GM23338 (cell line): ENCODE measurements at regions not wholly inside any gene's neighbourhood (a gene's known extent, or its start where the extent isn't known, plus 50 kb on each side); places are given as distances from the start of the nearest gene placed in this dataset.

Experiments
- ATAC-seq: fragments of 200-7000 bp; cut with Tn5 transposase; 3 replicates; pipeline ENCODE4 v1.9.1; 2020
- DNase-seq: peaks from one replicate; pipeline ENCODE4 v3.0.0-alpha.2; 2015; ENCODE audit warnings: low spot score
- H2AFZ ChIP-seq: fragments of 200-600 bp; sonication (generic); 2 replicates; pipeline ENCODE4 v1.8.0; 2016; ENCODE audit warnings: antibody characterized with exemption, mild to moderate bottlenecking, moderate library complexity
- H3F3A ChIP-seq: fragments of 200-600 bp; sonication (generic); replicated peaks from 2 replicates; pipeline ENCODE4 v1.8.0; 2017; ENCODE audit warnings: antibody characterized with exemption, mixed run types, low read depth
- H3K27ac ChIP-seq: fragments of 200-600 bp; sonication (generic); 2 replicates; pipeline ENCODE4 v1.6.1; 2016; ENCODE audit warnings: low read depth
- H3K27me3 ChIP-seq: fragments of 200-600 bp; sonication (generic); 2 replicates; pipeline ENCODE4 v1.8.0; 2016; ENCODE audit warnings: mild to moderate bottlenecking, mixed run types, moderate library complexity; ENCODE audit not compliant: insufficient read depth
- H3K36me3 ChIP-seq: fragments of 200-600 bp; sonication (generic); 2 replicates; pipeline ENCODE4 v1.8.0; 2016; ENCODE audit warnings: mild to moderate bottlenecking; ENCODE audit not compliant: insufficient read depth
- H3K4me1 ChIP-seq: fragments of 200-600 bp; sonication (generic); 2 replicates; pipeline ENCODE4 v1.8.0; 2016; ENCODE audit warnings: mild to moderate bottlenecking, moderate library complexity; ENCODE audit not compliant: insufficient read depth
- H3K4me2 ChIP-seq: fragments of 200-600 bp; sonication (generic); 2 replicates; pipeline ENCODE4 v1.7.1; 2017; ENCODE audit warnings: mixed run types
- H3K4me3 ChIP-seq: fragments of 200-600 bp; sonication (generic); 2 replicates; pipeline ENCODE4 v1.6.1; 2016; ENCODE audit warnings: mixed run types
- H3K79me2 ChIP-seq: fragments of 200-600 bp; sonication (generic); replicated peaks from 2 replicates; pipeline ENCODE4 v1.8.0; 2017; ENCODE audit warnings: mild to moderate bottlenecking; ENCODE audit not compliant: insufficient read depth
- H3K9me2 ChIP-seq: fragments of 200-600 bp; sonication (generic); 2 replicates; pipeline ENCODE4 v1.8.0; 2017; ENCODE audit not compliant: insufficient read depth
- H4K20me1 ChIP-seq: fragments of 200-600 bp; sonication (generic); replicated peaks from 2 replicates; pipeline ENCODE4 v1.8.0; 2017; ENCODE audit warnings: mild to moderate bottlenecking; ENCODE audit not compliant: insufficient read depth
- H3K27ac Mint-ChIP-seq: 2 replicates; pipeline ENCODE4 v1.8.0; 2020; ENCODE audit warnings: inconsistent platforms, mild to moderate bottlenecking, moderate library complexity, mixed read lengths
- H3K27me3 Mint-ChIP-seq: 3 replicates; pipeline ENCODE4 v1.8.0; 2022; ENCODE audit warnings: low read depth, mild to moderate bottlenecking, moderate library complexity, mixed read lengths, inconsistent platforms; ENCODE audit not compliant: insufficient read depth, poor library complexity
- H3K36me3 Mint-ChIP-seq: 3 replicates; pipeline ENCODE4 v1.8.0; 2021; ENCODE audit warnings: low read depth, mild to moderate bottlenecking, inconsistent platforms, moderate library complexity, mixed read lengths
- H3K4me1 Mint-ChIP-seq: 3 replicates; pipeline ENCODE4 v1.8.0; 2020; ENCODE audit warnings: mild to moderate bottlenecking, inconsistent platforms, mixed read lengths
- H3K4me3 Mint-ChIP-seq: 3 replicates; pipeline ENCODE4 v1.8.0; 2021; ENCODE audit warnings: moderate library complexity, mild to moderate bottlenecking, inconsistent platforms, mixed read lengths
- H3K9me3 Mint-ChIP-seq: 3 replicates; pipeline ENCODE4 v1.8.0; 2020; ENCODE audit warnings: moderate library complexity, mild to moderate bottlenecking, inconsistent platforms, mixed read lengths
- CREB1 ChIP-seq: fragments of 250-450 bp; sonication (Bioruptor Pico); IDR thresholded peaks from 2 replicates; pipeline ENCODE4 v1.5.0; 2020; ENCODE audit warnings: low read depth, mild to moderate bottlenecking, moderate library complexity
- CTCF ChIP-seq, 2 experiments: fragments of 200-600 bp in 1 of 2; sonication (generic) in 1 of 2; conservative IDR thresholded peaks; 2 replicates each; pipeline versions ENCODE4 v1.5.1 to v1.6.1; 2016 to 2017; ENCODE audit warnings: antibody characterized with exemption in 2 of 2, low read depth in 2 of 2, mild to moderate bottlenecking in 2 of 2, moderate library complexity in 1 of 2
- ETS1 ChIP-seq: IDR thresholded peaks from 2 replicates; pipeline ENCODE4 v1.6.1; 2016; ENCODE audit warnings: antibody characterized with exemption
- EZH2 ChIP-seq: fragments of 200-600 bp; sonication (generic); IDR thresholded peaks from one replicate; pipeline ENCODE4 v1.8.0; 2017; ENCODE audit warnings: antibody characterized with exemption, mild to moderate bottlenecking, low read depth; ENCODE audit not compliant: unreplicated experiment
- EZH2phosphoT487 ChIP-seq: fragments of 200-600 bp; sonication (generic); IDR thresholded peaks from one replicate; pipeline ENCODE4 v1.8.1; 2018; ENCODE audit warnings: antibody characterized with exemption; ENCODE audit not compliant: unreplicated experiment
- JUNB ChIP-seq: IDR thresholded peaks from one replicate; pipeline ENCODE4 v1.6.1; 2016; ENCODE audit warnings: antibody characterized with exemption; ENCODE audit not compliant: unreplicated experiment
- NANOG ChIP-seq: IDR thresholded peaks from 2 replicates; pipeline ENCODE4 v1.6.1; 2016; ENCODE audit warnings: antibody characterized with exemption, borderline replicate concordance
- POLR2AphosphoS5 ChIP-seq: IDR thresholded peaks from 2 replicates; pipeline ENCODE4 v1.6.1; 2016; ENCODE audit warnings: antibody characterized with exemption, low read depth
- REST ChIP-seq: IDR thresholded peaks from one replicate; pipeline ENCODE4 v1.6.1; 2018; ENCODE audit warnings: antibody characterized with exemption; ENCODE audit not compliant: unreplicated experiment
- STAT1 ChIP-seq: IDR thresholded peaks from one replicate; pipeline ENCODE4 v1.6.1; 2016; ENCODE audit warnings: antibody characterized with exemption; ENCODE audit not compliant: unreplicated experiment
- ZNF114 ChIP-seq: fragments of 250-450 bp; sonication (Bioruptor Pico); IDR thresholded peaks from 2 replicates; pipeline ENCODE4 v1.5.0; 2020; ENCODE audit warnings: mild to moderate bottlenecking, moderate library complexity
- ZNF331 ChIP-seq: fragments of 250-450 bp; sonication (Bioruptor Pico); IDR thresholded peaks from 2 replicates; pipeline ENCODE4 v1.5.0; 2020; ENCODE audit warnings: low read depth, mild to moderate bottlenecking, moderate library complexity

GRCh38 chr1:219824338-219824737, 104.0 kb downstream of the SLC30A10 start (continued):
- no peak for TF ChIP-seq EZH2phosphoT487
- no peak for TF ChIP-seq CTCF (conservative IDR thresholded peaks at IDR 0.05; ENCODE audit: low read depth in 2 of 2)
- no peak for TF ChIP-seq CREB1
- TF ChIP-seq JUNB, result no peak
- no peak for TF ChIP-seq POLR2AphosphoS5
- no peak for TF ChIP-seq NANOG
- no peak for TF ChIP-seq ETS1
- TF ChIP-seq ZNF114, result no peak

- no peak overlapping the region for H3K27ac Mint-ChIP-seq
Observed at GRCh38 chr1:219820551-219820950, 107.8 kb downstream of the SLC30A10 start.

More at GRCh38 chr1:219820551-219820950, 107.8 kb downstream of the SLC30A10 start:
- DNase-seq (no peak), ATAC-seq (no peak)
- Histone ChIP-seq H3K9me2 (peaks cover 16% of the 10 kb centered on the region; the same call in 1 of the 2 replicates), H3K4me1 (peaks cover 9% of the 10 kb centered on the region; the same call in 1 of the 2 replicates), H3F3A (no peaks in the 10 kb centered on the region), H3K36me3 (no peaks in the 10 kb centered on the region), H3K79me2 (no peaks in the 10 kb centered on the region), H4K20me1 (no peaks in the 10 kb centered on the region), H3K27ac (no peak overlapping the region), H3K27me3 (no peaks in the 10 kb centered on the region), H3K4me3 (no peak overlapping the region), H2AFZ (no peak overlapping the region), H3K4me2 (no peak overlapping the region)
- no peak for TF ChIP-seq NANOG
- TF ChIP-seq REST, result no peak
- no peak for TF ChIP-seq POLR2AphosphoS5
- no peak for TF ChIP-seq EZH2
- TF ChIP-seq ZNF331 (CRISPR knock-in tag), result no peak
- no peak for TF ChIP-seq JUNB
- no peak for TF ChIP-seq STAT1
- TF ChIP-seq CTCF (conservative IDR thresholded peaks at IDR 0.05; ENCODE audit: low read depth in 2 of 2), result no peak
- Mint-ChIP-seq H3K9me3 (no peaks in the 10 kb centered on the region; the same call in 2 of the 3 replicates), H3K36me3 (no peaks in the 10 kb centered on the region), H3K4me3 (no peak overlapping the region), H3K27me3 (no peaks in the 10 kb centered on the region), H3K4me1 (peaks cover 13% of the 10 kb centered on the region)
